Psoas muscle (tissue), 7 donors: ENCODE measurements at regions not wholly inside any gene's neighbourhood (a gene's known extent, or its start where the extent isn't known, plus 50 kb on each side); places are given as distances from the start of the nearest gene placed in this dataset.

Experiments used
- ATAC-seq, 4 donors: fragments of 200-7000 bp; cut with Tn5 transposase; one replicate each; pipeline ENCODE4 v1.9.1; 2020; ENCODE audit warnings: moderate library complexity in 3 of 4, mild to moderate bottlenecking in 2 of 4
- DNase-seq, 2 donors: peaks; one replicate each; pipeline ENCODE4 v3.0.0-alpha.2; 2020
- H3K27ac ChIP-seq: fragments of 200-600 bp; one replicate; pipeline ENCODE4 v1.8.0; 2022
- H3K27me3 ChIP-seq, 3 donors: fragments of 200-600 bp in 1 of 3; one replicate each; pipeline versions ENCODE4 v1.6.1 to v1.8.0; 2013 to 2022; ENCODE audit warnings: low read length in 2 of 3, mild to moderate bottlenecking in 2 of 3, moderate library complexity in 1 of 3; ENCODE audit not compliant: insufficient read depth in 3 of 3
- H3K36me3 ChIP-seq, 2 donors: fragments of 200-600 bp in 1 of 2; one replicate each; pipeline versions ENCODE4 v1.6.1 to v1.8.0; 2013 to 2022; ENCODE audit warnings: low read depth in 1 of 2, mild to moderate bottlenecking in 1 of 2, moderate library complexity in 1 of 2; ENCODE audit not compliant: insufficient read depth in 1 of 2
- H3K4me1 ChIP-seq: fragments of 200-600 bp; one replicate; pipeline ENCODE4 v1.8.0; 2022
- H3K4me3 ChIP-seq: fragments of 200-600 bp; one replicate; pipeline ENCODE4 v1.8.0; 2022; ENCODE audit warnings: mild to moderate bottlenecking
- H3K9me3 ChIP-seq: fragments of 200-600 bp; one replicate; pipeline ENCODE4 v1.8.0; 2022
- WGBS, 3 donors: extraction: QIAGEN DNeasy Blood & Tissue Kit; methylation state at CpG; one replicate each; pipeline versions ENCODE4 v1.1.6 to v1.1.7; 2013; 5-methylcytosine and 5-hydroxymethylcytosine counted together
- intact Hi-C, 2 donors: fragments of 100-400 bp; cut with DNase I; formaldehyde crosslinking; loops; one replicate each; pipeline versions ENCODE4 v1.11.0 to v1.14.2; 2022
- TF ChIP-seq, protein P1 (sequence below): fragments of 200-600 bp; IDR thresholded peaks from one replicate; pipeline ENCODE4 v1.8.0; 2022; ENCODE audit warnings: antibody characterized with exemption
- donor health status: healthy with polysubstance abuse.
- donor health status: DM: no; HTN: no; CAD: no; lungs with moderate emphysema.
- donor health status: Bipolar disorder and iron deficiency.
- donor health status: healthy.
- donor health status: DM: yes; HTN: yes; CAD: no.
- donor health status: DM: no; HTN: no; CAD: no.
- donor health status: DM: yes; HTN: yes; CAD: no.

DNA sequence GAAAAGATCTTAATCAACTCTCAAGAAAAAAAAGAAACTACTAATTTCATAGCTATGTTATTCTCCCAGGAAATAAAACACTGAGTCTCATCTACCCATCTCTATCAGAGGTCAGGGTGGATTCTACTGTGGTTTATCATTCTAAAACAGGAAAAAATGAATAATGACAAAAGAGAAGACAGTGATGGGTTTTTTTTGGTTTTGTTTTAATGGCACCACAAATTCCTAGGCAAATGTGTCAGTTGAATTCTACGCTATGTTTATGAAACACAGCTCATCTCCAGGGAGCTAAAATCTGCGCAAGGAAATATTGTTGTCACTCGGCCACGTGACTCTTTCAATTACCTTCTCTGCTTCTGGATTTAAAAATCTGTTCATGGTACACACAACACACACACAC lies 393.4 kb upstream of the SORCS1 start:
- ATAC-seq, result no peak
- intact Hi-C loops, result no loop called here
- no peaks in the 10 kb centered on the region for H3K27me3 ChIP-seq
- H3K27ac ChIP-seq, result no peak overlapping the region
- no peak for DNase-seq
- no peak overlapping the region for H3K4me3 ChIP-seq
- no peaks in the 10 kb centered on the region for H3K4me1 ChIP-seq
- 63 to 83% (median 79%) methylated on average over 4 of the region's 4 CpGs for WGBS, 3 donors
- no peaks in the 10 kb centered on the region for H3K36me3 ChIP-seq
- TF ChIP-seq, protein P1, sequence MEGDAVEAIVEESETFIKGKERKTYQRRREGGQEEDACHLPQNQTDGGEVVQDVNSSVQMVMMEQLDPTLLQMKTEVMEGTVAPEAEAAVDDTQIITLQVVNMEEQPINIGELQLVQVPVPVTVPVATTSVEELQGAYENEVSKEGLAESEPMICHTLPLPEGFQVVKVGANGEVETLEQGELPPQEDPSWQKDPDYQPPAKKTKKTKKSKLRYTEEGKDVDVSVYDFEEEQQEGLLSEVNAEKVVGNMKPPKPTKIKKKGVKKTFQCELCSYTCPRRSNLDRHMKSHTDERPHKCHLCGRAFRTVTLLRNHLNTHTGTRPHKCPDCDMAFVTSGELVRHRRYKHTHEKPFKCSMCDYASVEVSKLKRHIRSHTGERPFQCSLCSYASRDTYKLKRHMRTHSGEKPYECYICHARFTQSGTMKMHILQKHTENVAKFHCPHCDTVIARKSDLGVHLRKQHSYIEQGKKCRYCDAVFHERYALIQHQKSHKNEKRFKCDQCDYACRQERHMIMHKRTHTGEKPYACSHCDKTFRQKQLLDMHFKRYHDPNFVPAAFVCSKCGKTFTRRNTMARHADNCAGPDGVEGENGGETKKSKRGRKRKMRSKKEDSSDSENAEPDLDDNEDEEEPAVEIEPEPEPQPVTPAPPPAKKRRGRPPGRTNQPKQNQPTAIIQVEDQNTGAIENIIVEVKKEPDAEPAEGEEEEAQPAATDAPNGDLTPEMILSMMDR, result no peak
- H3K9me3 ChIP-seq, result no peaks in the 10 kb centered on the region

DNA sequence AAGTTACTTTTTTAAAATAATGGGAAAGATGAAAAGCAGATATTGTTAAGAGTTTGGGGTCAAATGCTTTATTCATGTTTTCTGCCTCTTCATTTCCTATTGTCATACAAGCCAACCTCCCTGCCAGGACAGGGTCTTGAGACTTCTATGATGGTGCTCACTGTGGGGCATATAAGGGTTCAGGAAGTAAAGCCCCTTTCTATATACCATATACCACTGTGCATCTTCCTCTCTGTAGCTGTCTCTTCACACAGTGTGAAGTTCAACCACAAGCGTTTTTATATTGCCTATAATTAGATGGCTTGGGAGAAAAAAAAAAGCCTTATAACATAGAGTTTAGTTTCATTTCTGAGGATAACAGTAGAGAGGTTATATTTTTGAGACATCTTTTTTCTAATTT lies 389.8 kb upstream of the SORCS1 start:
- WGBS, 3 donors, result 58 to 84% (median 67%) methylated on average over 1 of the region's 1 CpG
- TF ChIP-seq, protein P1, result no peak
- H3K9me3 ChIP-seq, result no peaks in the 10 kb centered on the region
- H3K36me3 ChIP-seq, result no peaks in the 10 kb centered on the region
- no peak overlapping the region for H3K27ac ChIP-seq
- DNase-seq (no peak), ATAC-seq (no peak)
- no peak overlapping the region for H3K4me3 ChIP-seq
- intact Hi-C loops, result no loop called here
- H3K27me3 ChIP-seq, result no peaks in the 10 kb centered on the region
- no peaks in the 10 kb centered on the region for H3K4me1 ChIP-seq

DNA sequence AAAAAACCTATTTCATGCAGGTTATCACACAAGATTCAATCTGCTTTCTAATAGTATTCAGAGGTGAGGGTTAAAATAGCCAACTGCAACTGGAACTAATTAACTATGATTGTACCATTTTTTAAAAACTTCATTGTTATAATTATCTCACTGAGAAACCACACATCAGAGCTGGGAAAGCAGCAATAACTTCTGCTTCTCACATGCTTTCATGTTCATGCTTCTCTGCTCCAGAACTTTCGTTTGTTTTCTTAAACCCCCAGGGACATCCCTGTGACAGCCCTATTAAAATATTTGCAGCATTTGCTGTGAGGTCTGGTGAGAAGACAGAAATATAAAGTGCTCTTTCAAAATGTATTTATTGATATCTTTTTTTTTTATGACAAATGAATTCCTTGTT lies 389.0 kb upstream of the SORCS1 start:
- Histone ChIP-seq H3K27me3 (no peaks in the 10 kb centered on the region), H3K4me1 (no peaks in the 10 kb centered on the region), H3K36me3 (no peaks in the 10 kb centered on the region), H3K4me3 (no peak overlapping the region), H3K9me3 (no peaks in the 10 kb centered on the region), H3K27ac (no peak overlapping the region)
- TF ChIP-seq, protein P1, result no peak
- DNase-seq, result no peak
- ATAC-seq, result no peak
- intact Hi-C loops, result no loop called here
- 3 to 5% (median 3%) methylated on average over 1 of the region's 1 CpG for WGBS, 3 donors

DNA sequence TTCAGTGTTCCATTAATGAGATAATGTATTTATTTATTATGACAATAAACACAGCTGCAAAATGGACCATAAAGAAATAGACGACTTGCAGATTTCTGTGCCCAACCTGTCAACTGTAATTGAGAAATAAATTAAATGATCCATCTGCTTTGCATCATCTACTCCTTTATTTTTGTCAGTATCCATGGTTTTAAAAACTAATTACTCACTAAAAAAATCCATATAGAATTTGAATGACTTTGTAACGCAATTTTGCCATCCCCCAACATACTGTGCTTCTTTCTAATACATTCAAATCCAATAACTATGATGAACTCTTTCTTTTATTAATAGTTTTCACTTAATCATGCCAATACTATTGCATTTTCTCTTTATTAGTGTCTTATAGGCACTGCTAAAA lies 388.5 kb upstream of the SORCS1 start:
- intact Hi-C loops, result no loop called here
- ATAC-seq (no peak), DNase-seq (no peak)
- no peaks in the 10 kb centered on the region for H3K4me1 ChIP-seq
- H3K9me3 ChIP-seq, result no peaks in the 10 kb centered on the region
- H3K36me3 ChIP-seq, result no peaks in the 10 kb centered on the region
- H3K27ac ChIP-seq, result no peak overlapping the region
- 56 to 69% (median 62%) methylated on average over 2 of the region's 2 CpGs for WGBS, 3 donors
- H3K4me3 ChIP-seq, result no peak overlapping the region
- H3K27me3 ChIP-seq, result no peaks in the 10 kb centered on the region
- TF ChIP-seq, protein P1, result no peak

DNA sequence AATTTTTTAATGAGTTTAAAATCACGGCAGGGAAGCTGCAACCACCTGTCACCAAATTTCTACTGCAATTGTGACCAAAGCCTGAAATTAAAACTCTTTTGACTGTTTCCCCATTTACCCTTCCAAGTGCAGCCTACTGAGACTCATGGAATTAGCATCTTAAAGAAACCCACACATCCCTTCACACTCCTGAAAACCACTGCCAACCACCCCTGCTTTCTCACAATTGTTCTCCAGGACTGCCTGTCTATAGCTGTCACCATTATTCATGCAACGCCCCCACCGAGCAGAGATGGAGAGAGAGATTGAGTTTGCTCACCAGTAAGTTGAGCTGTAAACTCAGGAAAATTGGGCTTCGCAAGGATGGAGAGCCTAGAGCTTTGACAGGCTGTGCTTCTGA lies 383.8 kb upstream of the SORCS1 start:
- intact Hi-C loops, result no loop called here
- TF ChIP-seq, protein P1, result no peak
- 30 to 32% (median 32%) methylated on average over 4 of the region's 4 CpGs for WGBS, 3 donors
- H3K4me3 ChIP-seq, result no peak overlapping the region
- no peak for ATAC-seq
- H3K4me1 ChIP-seq, result no peaks in the 10 kb centered on the region
- H3K27me3 ChIP-seq, result no peaks in the 10 kb centered on the region
- no peaks in the 10 kb centered on the region for H3K36me3 ChIP-seq
- H3K9me3 ChIP-seq, result no peaks in the 10 kb centered on the region
- DNase-seq, result no peak
- H3K27ac ChIP-seq, result no peak overlapping the region
